Thoracic aorta (tissue), 2 donors: ENCODE measurements at regions not wholly inside any gene's neighbourhood (a gene's known extent, or its start where the extent isn't known, plus 50 kb on each side); places are given as distances from the start of the nearest gene placed in this dataset.

Experiments used
- ATAC-seq: fragments of 150-250 bp; one replicate; pipeline ENCODE4 v1.8.0; 2017; ENCODE audit warnings: low read depth; ENCODE audit not compliant: insufficient number of reproducible peaks, low FRiP score
- DNase-seq: peaks from one replicate; pipeline ENCODE4 v3.0.0-alpha.2; 2020; ENCODE audit warnings: low spot score
- H3K27ac ChIP-seq, 2 donors: fragments of 200-600 bp; sonication (generic); 1 replicate in 1 of 2; 2 replicates in 1 of 2; pipeline ENCODE4 v1.5.1; 2016; ENCODE audit warnings: mild to moderate bottlenecking in 2 of 2, moderate library complexity in 2 of 2
- H3K27me3 ChIP-seq: fragments of 200-600 bp; sonication (generic); replicated peaks from 2 replicates; pipeline ENCODE4 v1.6.0; 2016; ENCODE audit warnings: mild to moderate bottlenecking; ENCODE audit not compliant: insufficient read depth
- H3K36me3 ChIP-seq: fragments of 200-600 bp; sonication (generic); one replicate; pipeline ENCODE4 v1.5.1; 2016
- H3K4me1 ChIP-seq, 2 donors: fragments of 200-600 bp; sonication (generic); 1 replicate in 1 of 2; 2 replicates in 1 of 2; pipeline versions ENCODE4 v1.5.1 to v1.6.0; 2016; ENCODE audit warnings: low read depth in 2 of 2, mild to moderate bottlenecking in 1 of 2; ENCODE audit not compliant: control insufficient read depth in 1 of 2
- H3K4me3 ChIP-seq: fragments of 200-600 bp; sonication (generic); 2 replicates; pipeline ENCODE4 v1.5.1; 2016; ENCODE audit warnings: mild to moderate bottlenecking
- H3K9me3 ChIP-seq: fragments of 200-600 bp; sonication (generic); 2 replicates; pipeline ENCODE4 v1.5.1; 2016
- CTCF ChIP-seq: fragments of 200-600 bp; sonication (generic); IDR thresholded peaks from one replicate; pipeline ENCODE4 v1.5.1; 2019; ENCODE audit warnings: antibody characterized with exemption

GRCh38 chr12:13350381-13350780 lies 153.9 kb downstream of the EMP1 start:
- DNase-seq: no peak
- Histone ChIP-seq H3K36me3 (no peaks in the 10 kb centered on the region), H3K9me3 (no peaks in the 10 kb centered on the region), H3K4me1 (no peaks in the 10 kb centered on the region), H3K27ac (no peak overlapping the region), H3K27me3 (no peaks in the 10 kb centered on the region), H3K4me3 (no peak overlapping the region)
- ATAC-seq: no peak
- TF ChIP-seq CTCF: no peak

- no peak for ATAC-seq
- H3K27me3 ChIP-seq: no peaks in the 10 kb centered on the region
- H3K4me3 ChIP-seq: no peak overlapping the region
- no peaks in the 10 kb centered on the region for H3K4me1 ChIP-seq
- H3K9me3 ChIP-seq: no peaks in the 10 kb centered on the region
- DNase-seq: no peak
- H3K36me3 ChIP-seq: no peaks in the 10 kb centered on the region
- H3K27ac ChIP-seq: no peak overlapping the region
- TF ChIP-seq CTCF: no peak
These were observed 151.9 kb downstream of the EMP1 start for GRCh38 chr12:13348464-13348863.

- H3K27ac ChIP-seq: no peak overlapping the region
- DNase-seq: no peak
- TF ChIP-seq CTCF: no peak
These were observed 150.9 kb downstream of the EMP1 start for GRCh38 chr12:13347241-13348043.

GRCh38 chr12:13345722-13346121 lies 149.2 kb downstream of the EMP1 start:
- Histone ChIP-seq H3K27ac (no peak overlapping the region), H3K27me3 (no peaks in the 10 kb centered on the region), H3K9me3 (no peaks in the 10 kb centered on the region), H3K4me1 (no peaks in the 10 kb centered on the region), H3K4me3 (no peak overlapping the region), H3K36me3 (no peaks in the 10 kb centered on the region)
- ATAC-seq (no peak), DNase-seq (no peak)
- no peak for TF ChIP-seq CTCF

More at GRCh38 chr12:13347241-13348043, 150.9 kb downstream of the EMP1 start:
- Histone ChIP-seq H3K36me3 (no peaks in the 10 kb centered on the region), H3K27me3 (no peaks in the 10 kb centered on the region), H3K4me3 (no peak overlapping the region), H3K4me1 (no peaks in the 10 kb centered on the region), H3K9me3 (no peaks in the 10 kb centered on the region)
- no peak for ATAC-seq

- Histone ChIP-seq H3K36me3 (no peaks in the 10 kb centered on the region), H3K9me3 (no peaks in the 10 kb centered on the region), H3K27ac (no peak overlapping the region), H3K27me3 (no peaks in the 10 kb centered on the region), H3K4me3 (no peak overlapping the region), H3K4me1 (no peaks in the 10 kb centered on the region)
- no peak for DNase-seq
- no peak for ATAC-seq
- no peak for TF ChIP-seq CTCF
These were observed 146.8 kb downstream of the EMP1 start for GRCh38 chr12:13343375-13343774.
